Large intestine (tissue), 3 donors: ENCODE measurements at regions not wholly inside any gene's neighbourhood (a gene's known extent, or its start where the extent isn't known, plus 50 kb on each side); places are given as distances from the start of the nearest gene placed in this dataset.
"Not testable (repeated sequence)": the region's sequence is repeated elsewhere in the genome, so short reads cannot be mapped to it uniquely, and the experiment has no call there.

ENCODE experiments used
- DNase-seq, 2 donors: peaks; one replicate each; pipeline versions ENCODE4 v3.0.0 to v3.0.0-alpha.2; 2013
- H3K27ac ChIP-seq: one replicate; pipeline ENCODE4 v1.5.1; 2013; ENCODE audit warnings: low read length
- H3K27me3 ChIP-seq: 2 replicates; pipeline ENCODE4 v1.6.1; 2013; ENCODE audit warnings: low read length; ENCODE audit not compliant: control insufficient read depth, insufficient read depth
- H3K36me3 ChIP-seq: 2 replicates; pipeline ENCODE4 v1.6.1; 2013; ENCODE audit warnings: low read length; ENCODE audit not compliant: control insufficient read depth, insufficient read depth
- H3K4me1 ChIP-seq: one replicate; pipeline ENCODE4 v1.6.1; 2013; ENCODE audit warnings: low read length; ENCODE audit not compliant: control insufficient read depth, insufficient read depth
- H3K4me3 ChIP-seq: one replicate; pipeline ENCODE4 v1.5.1; 2013; ENCODE audit warnings: low read length
- H3K9me3 ChIP-seq: one replicate; pipeline ENCODE4 v1.6.1; 2013; ENCODE audit warnings: mild to moderate bottlenecking, low read depth, low read length, moderate library complexity; ENCODE audit not compliant: control insufficient read depth
- WGBS: methylation state at CpG from one replicate; pipeline ENCODE4 v1.1.5; 2013; ENCODE audit warnings: low lambda C conversion rate; ENCODE audit not compliant: insufficient coverage; 5-methylcytosine and 5-hydroxymethylcytosine counted together

DNA sequence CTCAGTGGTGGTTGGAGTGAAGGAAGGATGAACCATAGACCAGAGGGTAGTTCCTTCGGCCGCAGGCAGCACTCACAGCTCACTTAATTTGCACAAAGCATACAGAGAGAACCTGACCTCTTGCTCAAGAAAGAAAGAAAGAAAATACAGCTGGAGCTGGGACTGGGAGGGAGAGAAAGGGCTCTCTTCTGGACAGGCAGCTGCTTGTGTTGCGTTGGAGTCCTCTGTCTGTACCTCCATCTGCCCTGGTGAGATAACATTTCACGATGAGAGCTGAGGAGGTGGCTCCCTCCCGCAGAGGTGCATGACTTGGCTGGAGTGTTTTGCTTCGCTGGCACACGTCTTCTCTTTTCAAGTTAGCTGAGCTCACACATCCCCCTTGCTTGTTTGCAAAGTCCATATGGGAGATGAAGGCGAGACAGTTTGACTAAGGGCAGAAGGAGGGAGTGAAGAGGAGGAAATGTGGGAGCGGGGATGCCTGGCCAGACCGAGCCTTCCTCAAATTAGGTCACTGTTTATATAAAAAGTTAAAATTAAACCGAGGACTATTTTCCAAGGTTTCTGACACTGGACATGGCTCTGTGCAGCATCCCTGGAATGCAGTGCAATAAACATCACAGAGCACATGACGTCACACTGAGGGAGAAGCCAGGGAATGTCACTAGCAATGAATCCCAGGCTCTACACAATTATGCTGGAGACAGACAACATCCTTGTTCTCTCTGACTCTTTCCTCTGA is 359.4 kb downstream of the CD83 start:
- no peaks in the 10 kb centered on the region for H3K36me3 ChIP-seq
- 20% methylated on average over 2 of the region's 12 CpGs for WGBS
- H3K9me3 ChIP-seq: no peaks in the 10 kb centered on the region
- H3K4me1 ChIP-seq: peaks cover 12% of the 10 kb centered on the region
- peak overlapping the region; percentile 69 for H3K27ac ChIP-seq
- no peaks in the 10 kb centered on the region for H3K27me3 ChIP-seq
- peak; percentile 82 to 84 for DNase-seq
- H3K4me3 ChIP-seq: no peak overlapping the region

- no peaks in the 10 kb centered on the region for H3K9me3 ChIP-seq
- H3K4me1 ChIP-seq: peaks cover 12% of the 10 kb centered on the region
- DNase-seq: no peak
- H3K4me3 ChIP-seq: no peak overlapping the region
- H3K27ac ChIP-seq: peak overlapping the region; percentile 69
- no peaks in the 10 kb centered on the region for H3K36me3 ChIP-seq
- WGBS: 28% methylated on average over 2 of the region's 7 CpGs
- no peaks in the 10 kb centered on the region for H3K27me3 ChIP-seq
Observed at GRCh38 chr6:14477559-14477958, 360.0 kb downstream of the CD83 start.

- 100% methylated on average over 1 of the region's 10 CpGs for WGBS
- peak overlapping the region; percentile 10 for H3K27ac ChIP-seq
- H3K36me3 ChIP-seq: no peaks in the 10 kb centered on the region
Observed at GRCh38 chr6:14478381-14479225, 361.0 kb downstream of the CD83 start.

DNA sequence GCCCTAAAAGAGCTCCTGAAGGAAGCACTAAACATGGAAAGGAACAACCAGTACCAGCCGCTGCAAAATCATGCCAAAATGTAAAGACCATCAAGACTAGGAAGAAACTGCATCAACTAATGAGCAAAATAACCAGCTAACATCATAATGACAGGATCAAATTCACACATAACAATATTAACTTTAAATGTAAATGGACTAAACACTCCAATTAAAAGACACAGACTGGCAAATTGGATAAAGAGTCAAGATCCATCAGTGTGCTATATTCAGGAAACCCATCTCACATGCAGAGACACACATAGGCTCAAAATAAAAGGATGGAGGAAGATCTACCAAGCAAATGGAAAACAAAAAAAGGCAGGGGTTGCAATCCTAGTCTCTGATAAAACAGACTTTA is 364.4 kb downstream of the CD83 start:
- H3K36me3 ChIP-seq, H3K9me3 ChIP-seq, DNase-seq, H3K4me1 ChIP-seq, H3K27ac ChIP-seq, H3K27me3 ChIP-seq, H3K4me3 ChIP-seq: not testable (repeated sequence)
- WGBS: no CpG with 5 or more reads among the region's 1 CpG

More at GRCh38 chr6:14478381-14479225, 361.0 kb downstream of the CD83 start:
- H3K4me1 ChIP-seq: peaks cover 12% of the 10 kb centered on the region
- H3K9me3 ChIP-seq: no peaks in the 10 kb centered on the region
- H3K27me3 ChIP-seq: no peaks in the 10 kb centered on the region
- no peak for DNase-seq
- H3K4me3 ChIP-seq: no peak overlapping the region

GRCh38 chr6:14487625-14488024 is 370.1 kb downstream of the CD83 start:
- Histone ChIP-seq H3K27ac (no peak overlapping the region), H3K4me3 (no peak overlapping the region), H3K4me1 (no peaks in the 10 kb centered on the region), H3K36me3 (no peaks in the 10 kb centered on the region), H3K9me3 (peaks cover 11% of the 10 kb centered on the region), H3K27me3 (no peaks in the 10 kb centered on the region)
- DNase-seq: no peak
- no CpG with 5 or more reads among the region's 3 CpGs for WGBS

- Histone ChIP-seq H3K9me3 (peaks cover 11% of the 10 kb centered on the region), H3K4me3 (no peak overlapping the region), H3K27me3 (no peaks in the 10 kb centered on the region), H3K27ac (no peak overlapping the region), H3K36me3 (no peaks in the 10 kb centered on the region), H3K4me1 (no peaks in the 10 kb centered on the region)
- DNase-seq: no peak
- WGBS: no CpG with 5 or more reads among the region's 2 CpGs
Observed at GRCh38 chr6:14488180-14488579, 370.6 kb downstream of the CD83 start.

DNA sequence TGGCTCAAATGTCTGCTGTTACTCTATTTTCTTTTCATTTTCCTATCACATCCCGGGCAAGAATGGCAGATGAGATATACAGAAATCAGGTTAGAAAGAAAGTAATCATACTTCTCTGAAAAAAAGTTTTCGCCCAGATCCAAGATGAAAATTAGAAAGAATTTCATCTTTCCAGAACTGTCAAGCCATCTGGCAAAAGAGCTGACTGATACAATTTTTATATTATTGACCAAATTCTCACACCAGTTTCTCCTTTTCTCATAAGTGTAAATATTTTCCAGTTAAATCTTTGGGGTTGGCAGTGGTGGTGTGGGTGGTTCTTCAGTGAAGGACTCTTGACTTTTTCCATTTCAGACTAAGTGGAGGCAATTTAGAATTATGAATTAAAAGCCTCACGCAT is 371.9 kb downstream of the CD83 start:
- Histone ChIP-seq H3K27ac (no peak overlapping the region), H3K4me1 (no peaks in the 10 kb centered on the region), H3K9me3 (peaks cover 11% of the 10 kb centered on the region), H3K27me3 (no peaks in the 10 kb centered on the region), H3K36me3 (no peaks in the 10 kb centered on the region), H3K4me3 (no peak overlapping the region)
- WGBS: 100% methylated on average over 3 of the region's 3 CpGs
- no peak for DNase-seq

- H3K36me3 ChIP-seq: no peaks in the 10 kb centered on the region
- no peaks in the 10 kb centered on the region for H3K27me3 ChIP-seq
- H3K27ac ChIP-seq: no peak overlapping the region
- WGBS: 100% methylated on average over 1 of the region's 1 CpG
- H3K9me3 ChIP-seq: no peaks in the 10 kb centered on the region
- H3K4me1 ChIP-seq: no peaks in the 10 kb centered on the region
- no peak overlapping the region for H3K4me3 ChIP-seq
- no peak for DNase-seq
Observed at GRCh38 chr6:14498748-14499147, 381.2 kb downstream of the CD83 start.

DNA sequence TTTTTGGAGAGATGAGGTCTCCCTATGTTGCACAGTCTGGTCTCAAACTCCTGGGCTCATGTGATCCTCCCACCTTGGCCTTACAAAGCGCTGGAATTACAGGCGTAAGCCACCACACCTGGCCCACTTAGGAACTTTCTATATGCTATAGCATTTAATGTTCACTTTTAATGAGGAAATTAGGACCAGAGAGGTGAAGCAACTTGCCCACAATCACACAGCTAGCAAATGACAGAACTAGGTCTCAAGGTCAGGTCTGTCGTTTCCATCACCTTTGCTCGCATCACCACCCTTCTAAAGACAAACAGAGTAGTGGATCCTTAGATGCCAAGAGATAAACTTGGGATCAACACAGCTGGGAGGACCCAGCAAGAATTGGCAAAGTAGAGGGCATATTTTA is 381.7 kb downstream of the CD83 start:
- Histone ChIP-seq H3K27me3 (no peaks in the 10 kb centered on the region), H3K4me3 (no peak overlapping the region), H3K36me3 (no peaks in the 10 kb centered on the region), H3K4me1 (no peaks in the 10 kb centered on the region), H3K27ac (no peak overlapping the region), H3K9me3 (no peaks in the 10 kb centered on the region)
- no CpG with 5 or more reads among the region's 4 CpGs for WGBS
- no peak for DNase-seq

DNA sequence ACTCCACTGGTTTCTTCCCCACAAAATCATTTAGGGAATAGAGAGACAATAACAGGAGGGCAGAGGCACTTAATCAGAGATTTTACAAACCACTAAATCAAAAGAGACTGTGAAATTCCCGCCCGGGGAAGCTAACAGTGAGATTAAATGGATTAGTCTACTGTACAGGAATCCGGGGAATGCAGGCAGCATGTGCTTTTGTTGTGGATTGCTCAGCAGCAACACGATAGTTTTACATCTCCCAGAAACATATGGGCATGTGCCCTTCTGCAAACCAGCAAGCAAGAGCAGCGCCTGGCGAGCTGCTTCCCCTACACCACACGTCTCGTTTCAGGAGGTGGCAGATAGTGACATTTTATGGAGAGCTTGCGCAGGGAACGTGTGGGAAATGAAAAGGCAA is 382.3 kb downstream of the CD83 start:
- no peaks in the 10 kb centered on the region for H3K9me3 ChIP-seq
- no peaks in the 10 kb centered on the region for H3K4me1 ChIP-seq
- H3K27ac ChIP-seq: no peak overlapping the region
- H3K27me3 ChIP-seq: no peaks in the 10 kb centered on the region
- no peaks in the 10 kb centered on the region for H3K36me3 ChIP-seq
- no peak for DNase-seq
- WGBS: 62% methylated on average over 3 of the region's 10 CpGs
- no peak overlapping the region for H3K4me3 ChIP-seq
